ENCODE measurements at regions not wholly inside any gene's neighbourhood (a gene's known extent, or its start where the extent isn't known, plus 50 kb on each side); places are given as distances from the start of the nearest gene placed in this dataset.
"Not testable (repeated sequence)": the region's sequence is repeated elsewhere in the genome, so short reads cannot be mapped to it uniquely, and the experiment has no call there.

DNA sequence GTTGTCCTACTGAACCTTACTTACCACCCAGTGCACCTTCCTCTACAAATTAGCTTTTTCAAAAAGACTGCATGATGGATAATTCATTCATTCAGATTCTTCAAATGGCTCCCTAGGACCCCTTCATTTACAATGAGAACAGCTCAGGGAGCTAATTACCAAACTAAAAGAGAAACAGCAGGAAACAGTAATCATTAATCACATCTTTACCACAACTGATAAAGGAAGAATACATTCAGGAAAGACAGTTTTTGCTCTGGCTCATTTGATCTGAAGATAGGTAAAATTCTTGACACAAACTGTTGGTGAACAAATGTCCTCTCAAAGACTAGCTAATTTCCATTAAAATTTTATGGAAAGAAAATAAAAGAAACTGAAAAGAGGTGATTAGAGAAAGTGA is 1652.7 kb upstream of the LRRTM3 start:
- no peak overlapping the region for H3K27ac ChIP-seq
- no peak for TF ChIP-seq CTCF (IDR thresholded peaks at IDR 0.05)
- no peak for DNase-seq (ENCODE audit: low spot score)
- H3K4me3 ChIP-seq, result no peak overlapping the region

- DNase-seq (ENCODE audit: low spot score), result no peak
- TF ChIP-seq CTCF (IDR thresholded peaks at IDR 0.05), result no peak
- H3K4me3 ChIP-seq, result no peak overlapping the region
- no peak overlapping the region for H3K27ac ChIP-seq
These were observed 1650.5 kb upstream of the LRRTM3 start for GRCh38 chr10:65275296-65275695.

DNA sequence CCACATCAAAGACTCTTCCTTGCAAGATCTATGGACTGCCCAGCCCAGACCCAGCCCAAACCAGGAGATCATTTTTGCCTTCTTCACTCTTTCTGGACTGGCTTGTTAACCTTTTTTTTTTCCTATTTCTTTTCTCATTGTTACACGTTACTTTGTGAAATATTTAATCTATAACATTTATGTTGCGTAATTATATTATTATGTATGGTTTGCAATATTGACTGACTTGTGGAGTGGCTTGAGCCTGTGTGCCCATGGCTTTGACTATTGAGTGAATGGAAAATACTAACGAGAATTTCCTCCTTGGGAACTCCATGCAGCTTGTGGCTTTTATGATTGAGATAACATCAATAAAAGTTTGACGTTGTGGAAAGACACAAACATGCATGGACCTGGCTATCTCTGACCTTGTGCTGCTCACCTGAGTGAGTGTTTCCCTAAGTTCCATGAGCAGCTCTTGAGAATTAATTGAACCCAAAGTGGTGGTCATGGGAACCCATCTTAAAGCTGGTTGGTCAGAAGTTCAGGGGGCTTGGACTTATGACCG is 1641.3 kb upstream of the LRRTM3 start:
- no peak overlapping the region for H3K27ac ChIP-seq
- DNase-seq (ENCODE audit: low spot score), result no peak
- TF ChIP-seq CTCF (IDR thresholded peaks at IDR 0.05), result no peak
- H3K4me3 ChIP-seq, result no peak overlapping the region

DNA sequence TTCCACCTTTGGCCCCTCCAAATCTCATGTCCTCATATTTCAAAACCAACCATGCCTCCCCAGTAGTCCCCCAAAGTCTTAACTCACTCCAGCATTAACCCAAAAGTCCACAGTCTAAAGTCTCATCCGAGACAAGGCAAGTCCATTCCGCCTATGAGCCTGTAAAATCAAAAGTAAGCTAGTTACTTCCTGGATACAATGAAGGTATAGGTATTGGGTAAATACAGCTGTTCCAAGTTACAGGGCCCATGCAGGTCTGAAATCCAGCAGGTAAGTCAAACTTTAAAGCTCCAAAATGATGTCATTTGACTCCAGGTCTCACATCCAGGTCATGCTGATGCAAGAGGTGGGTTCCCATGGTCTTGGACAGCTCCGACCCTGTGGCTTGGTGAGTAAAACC is 1640.1 kb upstream of the LRRTM3 start:
- not testable (repeated sequence) for DNase-seq (ENCODE audit: low spot score); H3K4me3 ChIP-seq; H3K27ac ChIP-seq

GRCh38 chr10:65291286-65291685 is 1634.5 kb upstream of the LRRTM3 start:
- H3K27ac ChIP-seq, result no peak overlapping the region
- no peak for DNase-seq (ENCODE audit: low spot score)
- no peak for TF ChIP-seq CTCF (IDR thresholded peaks at IDR 0.05)
- H3K4me3 ChIP-seq, result no peak overlapping the region

DNA sequence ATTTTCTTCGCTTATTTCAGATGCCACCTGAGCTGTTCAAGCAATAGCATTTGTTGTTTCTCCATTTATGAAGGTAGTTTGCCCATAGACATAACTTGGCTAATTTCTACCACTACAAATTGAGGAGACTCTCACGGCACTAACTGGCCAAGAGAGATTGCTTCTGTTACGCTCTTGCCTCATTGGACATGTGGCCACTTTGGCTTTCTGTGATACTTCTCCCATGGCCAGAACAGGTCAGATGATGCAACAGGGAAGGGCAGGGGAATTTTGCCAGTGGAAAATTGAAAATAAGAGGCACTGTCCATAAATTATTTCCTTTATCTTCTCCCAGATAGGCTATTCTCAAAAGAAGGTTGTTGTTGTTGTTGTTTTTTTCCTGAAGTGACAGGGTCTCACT is 1633.3 kb upstream of the LRRTM3 start:
- H3K4me3 ChIP-seq, result no peak overlapping the region
- no peak overlapping the region for H3K27ac ChIP-seq
- no peak for TF ChIP-seq CTCF (IDR thresholded peaks at IDR 0.05)
- DNase-seq (ENCODE audit: low spot score), result no peak

DNA sequence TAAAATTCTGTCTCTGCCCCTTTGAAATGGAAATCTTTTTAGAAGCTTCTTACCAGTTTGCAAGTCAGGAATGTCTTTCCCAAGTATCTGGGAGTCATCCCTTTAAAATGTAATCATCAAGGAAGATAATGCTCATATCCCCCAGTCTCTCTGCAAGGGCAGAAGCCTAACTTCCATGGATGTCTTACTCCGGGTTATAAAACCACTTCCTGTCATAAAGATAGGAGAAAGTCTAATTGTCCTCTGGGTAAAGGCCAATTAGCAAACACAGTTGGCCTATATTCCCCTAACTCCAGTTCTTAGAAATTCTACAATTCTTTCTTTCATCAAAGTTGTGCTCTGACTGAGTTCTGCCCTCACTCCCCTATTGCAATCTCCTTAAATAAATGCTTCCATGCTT is 1631.5 kb upstream of the LRRTM3 start:
- no peak for TF ChIP-seq CTCF (IDR thresholded peaks at IDR 0.05)
- DNase-seq (ENCODE audit: low spot score), result no peak

DNA sequence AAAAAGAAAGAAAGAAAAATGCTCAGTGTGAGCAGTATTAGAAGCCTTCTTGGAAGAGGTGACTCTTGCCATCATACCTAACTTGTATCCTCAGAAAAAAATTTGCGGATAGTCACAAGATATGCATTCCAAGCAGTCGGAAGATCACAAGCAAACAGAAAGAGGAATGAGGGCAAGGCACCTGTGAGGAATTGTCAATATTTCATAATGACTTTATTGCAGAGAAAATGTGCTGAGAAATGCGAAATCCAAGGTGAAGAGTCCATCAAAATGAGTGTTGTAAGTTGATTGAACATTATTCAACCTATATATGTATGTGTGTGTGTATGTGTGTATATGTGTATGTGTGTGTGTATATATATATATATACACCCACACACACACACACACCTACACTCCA is 1624.7 kb upstream of the LRRTM3 start:
- H3K27ac ChIP-seq, result no peak overlapping the region

More for the DNA sequence above, 1631.5 kb upstream of the LRRTM3 start:
- H3K4me3 ChIP-seq, result no peak overlapping the region
- H3K27ac ChIP-seq, result no peak overlapping the region

More for the DNA sequence above, 1624.7 kb upstream of the LRRTM3 start:
- no peak for DNase-seq (ENCODE audit: low spot score)
- no peak for TF ChIP-seq CTCF (IDR thresholded peaks at IDR 0.05)
- no peak overlapping the region for H3K4me3 ChIP-seq

All from coronary artery (tissue), 2 donors.